ENCODE measurements at regions not wholly inside any gene's neighbourhood (a gene's known extent, or its start where the extent isn't known, plus 50 kb on each side); places are given as distances from the start of the nearest gene placed in this dataset.

DNA sequence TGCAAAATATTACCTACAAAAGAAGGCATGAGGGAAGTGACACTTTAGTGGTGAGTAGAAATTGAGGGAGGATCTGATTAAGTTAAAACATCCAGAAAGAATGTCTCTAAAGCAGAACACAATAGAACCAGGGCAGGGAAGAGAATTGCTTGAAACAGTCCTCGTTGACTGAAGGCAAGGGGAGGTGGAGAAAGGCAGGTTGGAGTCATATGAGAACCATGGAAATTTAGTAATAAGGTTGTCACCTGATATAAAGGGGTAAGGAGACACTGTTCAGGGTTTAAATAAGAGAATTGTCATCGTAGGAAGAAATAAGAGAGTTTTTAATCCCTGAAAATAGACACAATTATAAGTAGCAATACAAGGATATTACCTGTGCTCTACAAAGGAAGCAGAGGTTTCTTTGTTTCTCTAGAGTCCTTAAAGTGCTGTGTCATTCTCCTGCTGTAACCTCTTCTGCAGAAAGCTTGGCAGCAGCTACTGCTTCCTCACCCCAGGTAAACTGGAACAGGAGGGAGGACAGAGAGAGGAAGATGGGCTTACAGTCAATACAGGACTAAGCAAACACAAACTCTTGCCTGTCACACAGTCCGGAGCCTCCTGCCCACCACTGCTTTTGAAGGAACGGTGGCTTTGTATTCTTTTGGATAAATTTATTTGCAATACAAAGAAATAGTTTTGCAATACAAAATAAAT, 258.4 kb downstream of the PPARGC1A start:
- H3K27me3 ChIP-seq, result no peaks in the 10 kb centered on the region
- H3K9me3 ChIP-seq (replicated peaks in 1 of 3), result no peaks in the 10 kb centered on the region
- no peak for DNase-seq
- no peaks in the 10 kb centered on the region for H3K4me1 ChIP-seq (replicated peaks in 1 of 2)
- no peak overlapping the region for H3K27ac ChIP-seq
- no peak overlapping the region for H3K4me3 ChIP-seq
- intact Hi-C loops (cut with DNase I), result no loop called here
- H3K36me3 ChIP-seq (replicated peaks in 1 of 2), result no peaks in the 10 kb centered on the region
- 69 to 83% (median 74%) methylated on average over 4 of the region's 4 CpGs for WGBS, 4 donors
- TF ChIP-seq, protein P1, sequence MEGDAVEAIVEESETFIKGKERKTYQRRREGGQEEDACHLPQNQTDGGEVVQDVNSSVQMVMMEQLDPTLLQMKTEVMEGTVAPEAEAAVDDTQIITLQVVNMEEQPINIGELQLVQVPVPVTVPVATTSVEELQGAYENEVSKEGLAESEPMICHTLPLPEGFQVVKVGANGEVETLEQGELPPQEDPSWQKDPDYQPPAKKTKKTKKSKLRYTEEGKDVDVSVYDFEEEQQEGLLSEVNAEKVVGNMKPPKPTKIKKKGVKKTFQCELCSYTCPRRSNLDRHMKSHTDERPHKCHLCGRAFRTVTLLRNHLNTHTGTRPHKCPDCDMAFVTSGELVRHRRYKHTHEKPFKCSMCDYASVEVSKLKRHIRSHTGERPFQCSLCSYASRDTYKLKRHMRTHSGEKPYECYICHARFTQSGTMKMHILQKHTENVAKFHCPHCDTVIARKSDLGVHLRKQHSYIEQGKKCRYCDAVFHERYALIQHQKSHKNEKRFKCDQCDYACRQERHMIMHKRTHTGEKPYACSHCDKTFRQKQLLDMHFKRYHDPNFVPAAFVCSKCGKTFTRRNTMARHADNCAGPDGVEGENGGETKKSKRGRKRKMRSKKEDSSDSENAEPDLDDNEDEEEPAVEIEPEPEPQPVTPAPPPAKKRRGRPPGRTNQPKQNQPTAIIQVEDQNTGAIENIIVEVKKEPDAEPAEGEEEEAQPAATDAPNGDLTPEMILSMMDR (IDR thresholded peaks at IDR 0.05), result no peak
- no peak for TF ChIP-seq POLR2A (IDR thresholded peaks at IDR 0.05)

DNA sequence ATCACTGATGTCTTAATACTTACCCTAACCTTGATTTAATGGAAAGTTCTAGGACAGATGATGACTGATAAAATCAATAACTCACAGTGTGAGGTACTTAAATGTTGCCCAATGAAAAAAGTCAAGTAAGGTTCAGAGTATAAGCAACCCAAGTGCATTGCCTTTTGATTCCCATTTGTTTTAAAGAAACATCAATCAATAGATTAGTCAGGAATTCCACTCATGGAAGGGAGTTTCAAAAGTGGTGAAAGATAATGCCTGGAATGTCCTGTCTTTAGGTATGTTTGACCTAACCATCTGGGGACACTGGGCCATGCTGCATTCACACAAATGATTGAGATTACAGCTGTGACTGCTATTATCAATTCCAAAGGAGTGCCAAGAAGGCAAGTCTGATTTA, 259.7 kb downstream of the PPARGC1A start:
- TF ChIP-seq POLR2A (IDR thresholded peaks at IDR 0.05), result no peak
- TF ChIP-seq, protein P1 (IDR thresholded peaks at IDR 0.05), result no peak
- no peaks in the 10 kb centered on the region for H3K27me3 ChIP-seq
- no peak overlapping the region for H3K27ac ChIP-seq
- intact Hi-C loops (cut with DNase I), result no loop called here
- H3K36me3 ChIP-seq (replicated peaks in 1 of 2), result no peaks in the 10 kb centered on the region
- no peak overlapping the region for H3K4me3 ChIP-seq
- no peak for DNase-seq
- no peaks in the 10 kb centered on the region for H3K9me3 ChIP-seq (replicated peaks in 1 of 3)
- H3K4me1 ChIP-seq (replicated peaks in 1 of 2), result no peaks in the 10 kb centered on the region

DNA sequence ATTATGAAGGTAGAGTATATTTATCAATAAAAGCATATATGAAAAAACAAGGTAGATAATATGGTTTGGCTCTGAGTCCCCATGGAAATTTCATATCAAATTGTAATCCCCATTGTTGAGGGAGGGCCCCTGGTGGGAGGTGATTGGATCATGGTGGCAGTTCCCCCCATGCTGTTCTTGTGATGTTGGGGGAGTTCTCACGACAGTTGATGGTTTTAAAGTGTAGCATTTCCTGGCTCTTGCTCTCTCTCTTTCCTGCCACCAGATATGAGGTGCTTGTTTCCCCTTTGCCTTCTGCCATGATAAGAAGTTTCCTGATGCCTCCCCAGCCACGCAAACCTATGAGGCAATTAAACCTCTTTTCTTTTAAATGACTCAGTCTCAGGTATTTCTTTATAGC, 260.4 kb downstream of the PPARGC1A start:
- no peak for DNase-seq
- H3K27ac ChIP-seq, result no peak overlapping the region
- 40 to 65% (median 53%) methylated on average over 2 of the region's 2 CpGs for WGBS, 4 donors

DNA sequence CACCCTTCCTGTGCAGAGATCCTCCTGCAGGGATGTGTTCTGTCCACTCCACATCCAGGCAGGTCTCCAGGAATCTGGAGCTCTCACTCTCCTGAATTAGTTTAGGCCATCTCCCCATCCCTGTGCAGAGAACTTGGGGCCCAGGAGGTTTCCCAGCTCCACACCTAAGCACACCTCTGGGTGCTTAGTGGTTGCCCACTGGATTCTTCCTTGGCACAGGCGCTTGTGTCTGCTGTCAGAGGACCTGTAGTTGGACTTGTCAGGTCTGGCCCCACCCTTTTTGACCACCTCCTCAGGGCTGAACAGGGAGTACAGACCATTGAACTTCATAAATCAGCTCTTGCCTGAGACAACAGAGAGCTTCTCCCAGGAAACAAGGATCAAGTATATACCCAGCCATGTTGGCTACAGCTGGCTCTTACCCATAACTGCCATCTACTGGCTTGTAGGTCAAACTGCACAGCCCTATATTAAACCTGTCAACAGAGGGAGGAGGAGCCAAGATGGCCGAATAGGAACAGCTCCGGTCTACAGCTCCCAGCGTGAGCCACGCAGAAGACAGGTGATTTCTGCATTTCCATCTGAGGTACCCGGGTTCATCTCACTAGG, 275.5 kb downstream of the PPARGC1A start:
- WGBS, 4 donors, result 75 to 80% (median 76%) methylated on average over 3 to 5 of the region's 6 CpGs
- TF ChIP-seq, protein P1 (IDR thresholded peaks at IDR 0.05), result peak; percentile 8 to 76 (median 50)
- TF ChIP-seq POLR2A (IDR thresholded peaks at IDR 0.05), result no peak
- no peaks in the 10 kb centered on the region for H3K9me3 ChIP-seq (replicated peaks in 1 of 3)

More for the DNA sequence above, 260.4 kb downstream of the PPARGC1A start:
- no peak for TF ChIP-seq POLR2A (IDR thresholded peaks at IDR 0.05)
- TF ChIP-seq, protein P1 (IDR thresholded peaks at IDR 0.05), result no peak
- no peaks in the 10 kb centered on the region for H3K4me1 ChIP-seq (replicated peaks in 1 of 2)
- H3K36me3 ChIP-seq (replicated peaks in 1 of 2), result no peaks in the 10 kb centered on the region
- H3K27me3 ChIP-seq, result no peaks in the 10 kb centered on the region
- no peaks in the 10 kb centered on the region for H3K9me3 ChIP-seq (replicated peaks in 1 of 3)
- intact Hi-C loops (cut with DNase I), result no loop called here
- H3K4me3 ChIP-seq, result no peak overlapping the region

More for the DNA sequence above, 275.5 kb downstream of the PPARGC1A start:
- no peak overlapping the region for H3K27ac ChIP-seq
- intact Hi-C loops (cut with DNase I), result no loop called here
- H3K4me1 ChIP-seq (replicated peaks in 1 of 2), result no peaks in the 10 kb centered on the region
- H3K27me3 ChIP-seq, result no peaks in the 10 kb centered on the region
- no peak overlapping the region for H3K4me3 ChIP-seq
- no peaks in the 10 kb centered on the region for H3K36me3 ChIP-seq (replicated peaks in 1 of 2)
- DNase-seq, result peak; percentile 13 to 56 (median 32)
